ENCODE measurements at regions not wholly inside any gene's neighbourhood (a gene's known extent, or its start where the extent isn't known, plus 50 kb on each side); places are given as distances from the start of the nearest gene placed in this dataset.

DNA sequence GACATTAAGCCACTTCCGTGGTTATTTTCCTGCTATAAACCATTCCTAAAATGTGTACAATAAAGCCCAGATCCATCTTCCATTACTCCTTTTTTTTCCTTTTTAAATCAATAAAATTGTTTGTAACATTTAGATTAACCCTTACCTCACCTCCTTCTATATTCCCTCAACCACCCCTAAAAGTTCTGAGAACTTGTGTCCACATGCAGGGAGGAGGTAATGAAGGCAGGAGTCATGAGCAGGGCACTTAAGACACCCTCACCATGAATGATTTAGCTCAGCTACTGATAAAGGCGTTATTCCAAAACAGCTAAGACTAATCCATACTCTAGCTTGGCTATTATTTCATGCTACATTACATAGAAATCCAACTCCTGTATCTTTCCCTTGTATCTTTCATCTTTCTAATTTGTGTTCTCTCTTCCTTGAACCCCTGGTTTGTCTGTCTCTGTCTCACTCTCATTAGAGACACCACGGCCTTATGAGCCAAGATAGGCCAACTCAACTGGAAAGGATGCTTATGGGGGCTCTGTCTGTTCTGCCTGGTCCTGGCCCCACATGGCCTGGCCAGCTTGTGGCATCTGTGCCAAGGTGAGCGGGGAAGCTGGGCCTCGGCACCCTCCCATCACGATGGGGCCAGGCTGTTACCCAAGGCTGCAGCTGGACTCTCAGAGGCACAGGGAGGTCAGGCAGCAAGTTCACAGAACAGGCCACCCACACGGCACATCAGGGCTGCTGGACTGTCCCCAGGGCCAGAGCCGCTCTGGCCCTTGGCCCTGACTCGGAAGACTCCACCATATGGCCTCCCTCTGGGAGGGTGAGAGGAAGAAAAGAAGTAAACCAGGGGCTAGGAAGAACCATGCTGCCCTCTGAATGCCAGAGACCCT is 294.4 kb downstream of the SOX9 start:
- TF ChIP-seq, protein P1, sequence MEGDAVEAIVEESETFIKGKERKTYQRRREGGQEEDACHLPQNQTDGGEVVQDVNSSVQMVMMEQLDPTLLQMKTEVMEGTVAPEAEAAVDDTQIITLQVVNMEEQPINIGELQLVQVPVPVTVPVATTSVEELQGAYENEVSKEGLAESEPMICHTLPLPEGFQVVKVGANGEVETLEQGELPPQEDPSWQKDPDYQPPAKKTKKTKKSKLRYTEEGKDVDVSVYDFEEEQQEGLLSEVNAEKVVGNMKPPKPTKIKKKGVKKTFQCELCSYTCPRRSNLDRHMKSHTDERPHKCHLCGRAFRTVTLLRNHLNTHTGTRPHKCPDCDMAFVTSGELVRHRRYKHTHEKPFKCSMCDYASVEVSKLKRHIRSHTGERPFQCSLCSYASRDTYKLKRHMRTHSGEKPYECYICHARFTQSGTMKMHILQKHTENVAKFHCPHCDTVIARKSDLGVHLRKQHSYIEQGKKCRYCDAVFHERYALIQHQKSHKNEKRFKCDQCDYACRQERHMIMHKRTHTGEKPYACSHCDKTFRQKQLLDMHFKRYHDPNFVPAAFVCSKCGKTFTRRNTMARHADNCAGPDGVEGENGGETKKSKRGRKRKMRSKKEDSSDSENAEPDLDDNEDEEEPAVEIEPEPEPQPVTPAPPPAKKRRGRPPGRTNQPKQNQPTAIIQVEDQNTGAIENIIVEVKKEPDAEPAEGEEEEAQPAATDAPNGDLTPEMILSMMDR (IDR thresholded peaks at IDR 0.05) = no peak
- no peak for TF ChIP-seq POLR2A (IDR thresholded peaks at IDR 0.05)

Measured in Peyer's patch (tissue), 4 donors.